Cardiac muscle cell (in vitro differentiated cells and primary cell): ENCODE measurements at regions not wholly inside any gene's neighbourhood (a gene's known extent, or its start where the extent isn't known, plus 50 kb on each side); places are given as distances from the start of the nearest gene placed in this dataset.

Source experiments
- DNase-seq, 2 donors: peaks; one replicate each; pipeline versions ENCODE4 v3.0.0 to v3.0.0-alpha.2; 2010 to 2017; ENCODE audit warnings: low read depth in 1 of 2, low spot score in 1 of 2
- H3K27ac ChIP-seq: fragments of 200-600 bp; sonication (generic); 2 replicates; pipeline ENCODE4 v1.5.1; 2016
- H3K27me3 ChIP-seq: fragments of 200-600 bp; sonication (generic); 2 replicates; pipeline ENCODE4 v1.6.0; 2016; ENCODE audit warnings: control low read depth
- H3K36me3 ChIP-seq: fragments of 200-600 bp; sonication (generic); 2 replicates; pipeline ENCODE4 v1.5.1; 2016; ENCODE audit warnings: control low read depth
- H3K4me1 ChIP-seq: fragments of 200-600 bp; sonication (generic); 2 replicates; pipeline ENCODE4 v1.8.1; 2017; ENCODE audit warnings: low read depth, mild to moderate bottlenecking, mixed run types
- H3K4me3 ChIP-seq: fragments of 200-600 bp; sonication (generic); 2 replicates; pipeline ENCODE4 v1.5.1; 2016; ENCODE audit warnings: mild to moderate bottlenecking
- H3K9me3 ChIP-seq: fragments of 200-600 bp; sonication (generic); 2 replicates; pipeline ENCODE4 v1.5.1; 2017; ENCODE audit warnings: low read depth, mild to moderate bottlenecking, control low read depth
- TF ChIP-seq, protein P1 (sequence below): IDR thresholded peaks from 2 replicates; pipeline ENCODE4 v1.5.1; 2012; ENCODE audit warnings: low read depth, mild to moderate bottlenecking, low read length

DNA sequence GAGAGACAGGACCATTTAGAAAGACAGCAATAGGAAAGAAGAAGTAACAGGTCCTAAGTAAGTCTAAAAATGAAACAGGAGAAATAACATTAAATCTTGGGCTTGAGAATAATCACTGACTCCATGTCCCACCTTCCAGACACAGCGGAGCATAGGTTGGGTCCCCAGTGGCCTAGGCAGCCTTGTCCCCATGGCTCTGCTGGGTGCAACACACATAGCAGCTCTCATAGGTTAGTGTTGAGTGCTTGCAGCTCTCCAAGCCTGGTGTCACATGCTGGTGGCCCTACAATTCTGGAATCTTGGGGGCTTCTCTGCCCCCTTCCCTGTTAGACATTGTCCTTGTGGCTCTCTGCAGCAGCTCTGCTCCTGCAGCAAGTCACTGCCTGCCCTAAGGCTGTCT lies 952.8 kb upstream of the ADGRL2 start:
- TF ChIP-seq, protein P1, sequence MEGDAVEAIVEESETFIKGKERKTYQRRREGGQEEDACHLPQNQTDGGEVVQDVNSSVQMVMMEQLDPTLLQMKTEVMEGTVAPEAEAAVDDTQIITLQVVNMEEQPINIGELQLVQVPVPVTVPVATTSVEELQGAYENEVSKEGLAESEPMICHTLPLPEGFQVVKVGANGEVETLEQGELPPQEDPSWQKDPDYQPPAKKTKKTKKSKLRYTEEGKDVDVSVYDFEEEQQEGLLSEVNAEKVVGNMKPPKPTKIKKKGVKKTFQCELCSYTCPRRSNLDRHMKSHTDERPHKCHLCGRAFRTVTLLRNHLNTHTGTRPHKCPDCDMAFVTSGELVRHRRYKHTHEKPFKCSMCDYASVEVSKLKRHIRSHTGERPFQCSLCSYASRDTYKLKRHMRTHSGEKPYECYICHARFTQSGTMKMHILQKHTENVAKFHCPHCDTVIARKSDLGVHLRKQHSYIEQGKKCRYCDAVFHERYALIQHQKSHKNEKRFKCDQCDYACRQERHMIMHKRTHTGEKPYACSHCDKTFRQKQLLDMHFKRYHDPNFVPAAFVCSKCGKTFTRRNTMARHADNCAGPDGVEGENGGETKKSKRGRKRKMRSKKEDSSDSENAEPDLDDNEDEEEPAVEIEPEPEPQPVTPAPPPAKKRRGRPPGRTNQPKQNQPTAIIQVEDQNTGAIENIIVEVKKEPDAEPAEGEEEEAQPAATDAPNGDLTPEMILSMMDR, result no peak
- no peak overlapping the region for H3K4me3 ChIP-seq
- no peak overlapping the region for H3K27ac ChIP-seq
- no peak for DNase-seq
- H3K9me3 ChIP-seq, result no peaks in the 10 kb centered on the region
- no peaks in the 10 kb centered on the region for H3K36me3 ChIP-seq
- H3K27me3 ChIP-seq, result no peaks in the 10 kb centered on the region
- H3K4me1 ChIP-seq, result no peaks in the 10 kb centered on the region

GRCh38 chr1:80846966-80847365 lies 953.8 kb upstream of the ADGRL2 start:
- Histone ChIP-seq H3K36me3 (no peaks in the 10 kb centered on the region), H3K4me1 (no peaks in the 10 kb centered on the region), H3K27ac (no peak overlapping the region), H3K4me3 (no peak overlapping the region), H3K9me3 (no peaks in the 10 kb centered on the region), H3K27me3 (no peaks in the 10 kb centered on the region)
- no peak for DNase-seq
- TF ChIP-seq, protein P1, result no peak

GRCh38 chr1:80842796-80843195 lies 957.9 kb upstream of the ADGRL2 start:
- no peak for DNase-seq
- Histone ChIP-seq H3K27me3 (no peaks in the 10 kb centered on the region), H3K27ac (no peak overlapping the region), H3K4me3 (no peak overlapping the region), H3K9me3 (no peaks in the 10 kb centered on the region), H3K4me1 (no peaks in the 10 kb centered on the region), H3K36me3 (no peaks in the 10 kb centered on the region)
- TF ChIP-seq, protein P1, result no peak

GRCh38 chr1:80841261-80841660 lies 959.5 kb upstream of the ADGRL2 start:
- H3K4me3 ChIP-seq, result no peak overlapping the region
- no peaks in the 10 kb centered on the region for H3K9me3 ChIP-seq
- no peaks in the 10 kb centered on the region for H3K27me3 ChIP-seq
- no peak for DNase-seq
- TF ChIP-seq, protein P1, result no peak
- H3K4me1 ChIP-seq, result no peaks in the 10 kb centered on the region
- no peak overlapping the region for H3K27ac ChIP-seq
- H3K36me3 ChIP-seq, result no peaks in the 10 kb centered on the region

DNA sequence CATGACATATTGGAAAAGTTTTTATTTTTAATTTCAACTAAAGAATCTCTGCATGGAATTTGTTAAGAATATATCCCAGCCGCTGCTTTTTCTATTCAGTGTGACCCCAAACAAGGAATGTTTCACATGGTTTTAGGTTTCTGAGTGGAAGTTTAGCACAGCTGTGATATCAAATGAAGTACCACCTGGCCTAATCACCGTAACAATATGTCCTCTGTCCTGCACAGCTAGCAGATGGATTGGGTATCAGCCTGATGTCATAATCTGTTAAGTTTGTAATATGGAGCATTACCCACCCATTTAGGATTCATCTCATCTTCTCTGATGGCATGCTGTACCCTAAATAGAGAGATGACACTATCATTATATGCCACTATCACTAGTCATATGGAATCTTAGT lies 963.7 kb upstream of the ADGRL2 start:
- TF ChIP-seq, protein P1, result no peak
- no peaks in the 10 kb centered on the region for H3K27me3 ChIP-seq
- H3K4me3 ChIP-seq, result no peak overlapping the region

GRCh38 chr1:80836505-80836904 lies 964.2 kb upstream of the ADGRL2 start:
- TF ChIP-seq, protein P1, result no peak
- H3K27ac ChIP-seq, result no peak overlapping the region
- no peaks in the 10 kb centered on the region for H3K9me3 ChIP-seq
- DNase-seq, result no peak
- no peak overlapping the region for H3K4me3 ChIP-seq
- no peaks in the 10 kb centered on the region for H3K4me1 ChIP-seq
- H3K27me3 ChIP-seq, result no peaks in the 10 kb centered on the region
- no peaks in the 10 kb centered on the region for H3K36me3 ChIP-seq

More for the DNA sequence above, 963.7 kb upstream of the ADGRL2 start:
- Histone ChIP-seq H3K9me3 (no peaks in the 10 kb centered on the region), H3K4me1 (no peaks in the 10 kb centered on the region), H3K27ac (no peak overlapping the region), H3K36me3 (no peaks in the 10 kb centered on the region)
- no peak for DNase-seq
